PC-3 (cell line): ENCODE measurements at regions not wholly inside any gene's neighbourhood (a gene's known extent, or its start where the extent isn't known, plus 50 kb on each side); places are given as distances from the start of the nearest gene placed in this dataset.

Experiments
- ATAC-seq: fragments of 200-7000 bp; cut with Tn5 transposase; 2 replicates; pipeline ENCODE4 v1.9.1; 2020; ENCODE audit warnings: mild to moderate bottlenecking, moderate library complexity
- BruUV-seq: library from RNA; stranded (reverse); fragments of 400-500 nt; replicated peaks from 2 replicates; lab custom pipeline; 2021; lab: Mats Ljungman, UMichigan
- CTCF ChIA-PET: fragments of 300-600 bp; sonication (Branson Sonifier 250); formaldehyde crosslinking; loops from one replicate; lab custom pipeline; 2022; ENCODE audit warnings: antibody characterized with exemption; lab: Charles Lee
- POLR2A ChIA-PET: fragments of 300-600 bp; sonication (Branson Sonifier 250); formaldehyde crosslinking; loops from one replicate; lab custom pipeline; 2022; ENCODE audit warnings: antibody characterized with exemption; ENCODE audit not compliant: unreplicated experiment; lab: Charles Lee
- DNase-seq: peaks from one replicate; pipeline ENCODE4 v3.0.0-alpha.2; 2015
- H2AFZ ChIP-seq: fragments of 300-600 bp; sonication (generic); 2 replicates; pipeline ENCODE4 v1.6.0; 2016; ENCODE audit warnings: antibody characterized with exemption, low read length
- H3F3A ChIP-seq: fragments of 300-600 bp; sonication (generic); one replicate; pipeline ENCODE4 v1.6.0; 2017; ENCODE audit warnings: antibody characterized with exemption, low read length, control low read depth, mild to moderate bottlenecking; ENCODE audit not compliant: unreplicated experiment
- H3K27ac ChIP-seq: fragments of 300-600 bp; sonication (generic); 2 replicates; pipeline ENCODE4 v1.5.1; 2016; ENCODE audit warnings: mild to moderate bottlenecking, low read length
- H3K27me3 ChIP-seq: fragments of 300-600 bp; sonication (generic); 2 replicates; pipeline ENCODE4 v1.6.1; 2016; ENCODE audit warnings: low read length, mixed read lengths
- H3K36me3 ChIP-seq: fragments of 300-600 bp; sonication (generic); 2 replicates; pipeline ENCODE4 v1.6.1; 2016; ENCODE audit warnings: low read depth, mixed run types, low read length, mixed read lengths
- H3K4me1 ChIP-seq: fragments of 300-600 bp; sonication (generic); 2 replicates; pipeline ENCODE4 v1.5.1; 2016; ENCODE audit warnings: low read length; ENCODE audit not compliant: insufficient read depth
- H3K4me2 ChIP-seq: fragments of 300-600 bp; sonication (generic); 2 replicates; pipeline ENCODE4 v1.6.0; 2016; ENCODE audit warnings: low read length
- H3K4me3 ChIP-seq: fragments of 300-600 bp; sonication (generic); 2 replicates; pipeline ENCODE4 v1.5.1; 2016; ENCODE audit warnings: mild to moderate bottlenecking, low read length, mixed read lengths
- H3K79me2 ChIP-seq: fragments of 300-600 bp; sonication (generic); 2 replicates; pipeline ENCODE4 v1.6.1; 2017; ENCODE audit warnings: low read length, mixed read lengths
- H3K9ac ChIP-seq: fragments of 300-600 bp; sonication (generic); 2 replicates; pipeline ENCODE4 v1.6.0; 2016; ENCODE audit warnings: mild to moderate bottlenecking, low read length
- H3K9me2 ChIP-seq: fragments of 300-600 bp; sonication (generic); replicated peaks from 2 replicates; pipeline ENCODE4 v1.6.1; 2016; ENCODE audit warnings: mixed run types, low read length, mixed read lengths
- H3K9me3 ChIP-seq: fragments of 300-600 bp; sonication (generic); 2 replicates; pipeline ENCODE4 v1.6.1; 2016; ENCODE audit warnings: low read length, mixed read lengths
- H4K20me1 ChIP-seq: fragments of 300-600 bp; sonication (generic); 2 replicates; pipeline ENCODE4 v1.6.1; 2016; ENCODE audit warnings: low read length, mixed read lengths
- CTCF ChIP-seq: fragments of 300-600 bp; sonication (generic); conservative IDR thresholded peaks from 2 replicates; pipeline ENCODE4 v1.5.1; 2017; ENCODE audit warnings: antibody characterized with exemption, low read depth, mild to moderate bottlenecking, low read length
- EZH2 ChIP-seq: fragments of 300-600 bp; sonication (generic); IDR thresholded peaks from one replicate; pipeline ENCODE4 v1.6.1; 2017; ENCODE audit warnings: antibody characterized with exemption, mild to moderate bottlenecking, low read length; ENCODE audit not compliant: unreplicated experiment
- EZH2phosphoT487 ChIP-seq: fragments of 300-600 bp; sonication (generic); IDR thresholded peaks from 2 replicates; pipeline ENCODE4 v1.6.1; 2018; ENCODE audit warnings: mild to moderate bottlenecking, antibody characterized with exemption, low read length, borderline replicate concordance
- intact Hi-C: fragments of 100-400 bp; cut with micrococcal nuclease; formaldehyde crosslinking; loops from 2 replicates; pipeline ENCODE4 v1.9.0; 2023

GRCh38 chr5:105708442-105708841, 1962.3 kb downstream of the EFNA5 start:
- Histone ChIP-seq H3K9me2 (no peaks in the 10 kb centered on the region), H3K4me2 (no peak overlapping the region), H3K9ac (no peak overlapping the region), H3K27ac (no peak overlapping the region), H3K4me1 (no peaks in the 10 kb centered on the region), H3K27me3 (no peaks in the 10 kb centered on the region), H3K4me3 (no peak overlapping the region), H3K36me3 (no peaks in the 10 kb centered on the region), H3F3A (no peaks in the 10 kb centered on the region), H4K20me1 (no peaks in the 10 kb centered on the region), H3K9me3 (no peaks in the 10 kb centered on the region), H2AFZ (no peak overlapping the region), H3K79me2 (no peaks in the 10 kb centered on the region)
- intact Hi-C loops = no loop called here
- TF ChIP-seq EZH2phosphoT487 (no peak), CTCF (no peak), EZH2 (no peak)
- POLR2A ChIA-PET = interaction anchor here (0.6 kb wide), 1 partner anchor 722 kb away, joined by 5 read pairs; no protein-coding TSS in a partner anchor
- ATAC-seq (peak; percentile 50; the same call in 1 of the 2 replicates), DNase-seq (no peak)
- CTCF ChIA-PET = no interaction called here
- no TSS peak for BruUV-seq

GRCh38 chr5:105702323-105702722, 1968.4 kb downstream of the EFNA5 start:
- Histone ChIP-seq H3K4me3 (no peak overlapping the region), H3K4me2 (no peak overlapping the region), H3K4me1 (no peaks in the 10 kb centered on the region), H3F3A (no peaks in the 10 kb centered on the region), H3K36me3 (no peaks in the 10 kb centered on the region), H4K20me1 (no peaks in the 10 kb centered on the region), H3K27me3 (no peaks in the 10 kb centered on the region), H3K9me3 (peaks cover 8% of the 10 kb centered on the region; the same call in 1 of the 2 replicates), H3K79me2 (no peaks in the 10 kb centered on the region), H2AFZ (no peak overlapping the region), H3K9me2 (no peaks in the 10 kb centered on the region), H3K27ac (no peak overlapping the region), H3K9ac (no peak overlapping the region)
- ATAC-seq (no peak), DNase-seq (no peak)
- no TSS peak for BruUV-seq
- TF ChIP-seq EZH2 = no peak
- no peak for TF ChIP-seq EZH2phosphoT487
- no peak for TF ChIP-seq CTCF
- POLR2A ChIA-PET = no interaction called here
- CTCF ChIA-PET = no interaction called here
- intact Hi-C loops = no loop called here

DNA sequence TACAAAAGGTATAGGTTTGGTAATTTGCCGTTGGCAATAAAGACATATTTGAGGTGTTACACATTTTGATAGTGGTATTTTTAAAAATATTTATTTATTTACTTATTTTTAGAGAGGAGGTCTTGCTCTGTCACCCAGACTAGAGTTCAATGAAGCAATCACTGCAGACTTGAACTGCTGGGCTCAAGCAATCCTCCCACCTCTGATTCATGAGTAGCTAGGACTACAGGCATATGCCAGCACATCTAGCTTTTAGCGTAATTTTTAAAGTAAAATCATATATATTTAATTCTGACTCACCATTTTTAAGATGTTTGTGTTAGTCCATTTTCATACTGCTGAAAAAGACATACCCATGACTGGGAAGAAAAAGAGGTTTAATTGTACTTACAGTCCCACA, 1974.3 kb downstream of the EFNA5 start:
- CTCF ChIA-PET = interaction anchor here (0.5 kb wide), 1 partner anchor 295 kb away, joined by 3 read pairs; no protein-coding TSS in a partner anchor

More for the DNA sequence above, 1974.3 kb downstream of the EFNA5 start:
- POLR2A ChIA-PET = no interaction called here
- DNase-seq (peak; percentile 21), ATAC-seq (peak; percentile 95)
- no peak overlapping the region for H2AFZ ChIP-seq
- no peaks in the 10 kb centered on the region for H3K4me1 ChIP-seq
- TF ChIP-seq EZH2phosphoT487 (no peak), EZH2 (no peak), CTCF (no peak)
- H3K27ac ChIP-seq = no peak overlapping the region
- no peak overlapping the region for H3K9ac ChIP-seq
- no peaks in the 10 kb centered on the region for H3K27me3 ChIP-seq
- no TSS peak for BruUV-seq
- H3F3A ChIP-seq = no peaks in the 10 kb centered on the region
- intact Hi-C loops = no loop called here
- no peaks in the 10 kb centered on the region for H3K9me3 ChIP-seq
- no peak overlapping the region for H3K4me2 ChIP-seq
- no peaks in the 10 kb centered on the region for H4K20me1 ChIP-seq
- H3K79me2 ChIP-seq = no peaks in the 10 kb centered on the region
- H3K9me2 ChIP-seq = no peaks in the 10 kb centered on the region
- H3K4me3 ChIP-seq = no peak overlapping the region
- no peaks in the 10 kb centered on the region for H3K36me3 ChIP-seq
